T-helper 22 cell (primary cell): ENCODE measurements at regions not wholly inside any gene's neighbourhood (a gene's known extent, or its start where the extent isn't known, plus 50 kb on each side); places are given as distances from the start of the nearest gene placed in this dataset.
"Not testable (repeated sequence)": the region's sequence is repeated elsewhere in the genome, so short reads cannot be mapped to it uniquely, and the experiment has no call there.

Source experiments
- DNase-seq: peaks from one replicate; pipeline ENCODE4 v3.0.0-alpha.2; 2020; ENCODE audit warnings: low read depth

DNA sequence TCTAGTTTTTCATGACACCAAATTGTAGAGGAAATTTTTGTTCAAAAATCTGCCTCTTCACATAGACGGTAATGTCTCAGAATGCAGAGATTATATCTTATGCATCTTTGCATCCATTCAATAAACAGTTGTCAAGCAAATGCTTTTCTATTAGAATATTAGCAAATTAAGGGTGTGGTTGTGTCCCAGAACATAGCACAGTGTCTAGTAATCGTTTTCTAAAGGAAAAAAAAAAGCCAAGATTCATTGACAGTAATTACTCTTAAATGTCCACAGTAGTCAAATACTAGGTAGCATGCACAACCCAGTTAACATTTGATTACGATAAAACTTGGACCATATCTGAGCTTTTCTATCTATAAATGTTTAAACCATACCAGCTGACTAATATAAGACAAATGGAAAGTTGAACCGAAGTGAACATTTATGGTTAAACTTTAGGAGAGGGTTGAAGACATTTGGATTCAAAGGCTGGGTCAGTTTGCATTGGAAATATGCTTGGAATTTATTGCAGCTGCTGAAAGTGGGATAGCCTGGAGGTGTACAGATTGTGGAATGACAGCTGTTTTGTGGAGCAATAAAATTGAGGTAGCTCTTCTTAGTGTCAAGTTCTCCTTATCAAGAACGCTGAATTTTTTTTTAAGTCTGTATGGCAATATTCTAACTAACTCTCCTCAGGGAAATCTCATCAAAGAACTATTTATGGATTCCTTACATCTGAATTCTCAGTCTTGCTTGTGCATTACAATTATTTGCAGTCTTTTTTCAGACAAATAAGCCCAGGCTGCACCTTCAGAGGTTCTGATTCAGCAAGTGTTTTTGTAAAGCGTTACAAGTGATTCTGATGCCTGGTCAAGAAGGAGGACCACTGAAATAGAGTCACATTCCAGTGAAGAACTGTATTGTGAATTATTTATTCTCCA lies 66.7 kb upstream of the ATP2B1 start:
- DNase-seq, result no peak

DNA sequence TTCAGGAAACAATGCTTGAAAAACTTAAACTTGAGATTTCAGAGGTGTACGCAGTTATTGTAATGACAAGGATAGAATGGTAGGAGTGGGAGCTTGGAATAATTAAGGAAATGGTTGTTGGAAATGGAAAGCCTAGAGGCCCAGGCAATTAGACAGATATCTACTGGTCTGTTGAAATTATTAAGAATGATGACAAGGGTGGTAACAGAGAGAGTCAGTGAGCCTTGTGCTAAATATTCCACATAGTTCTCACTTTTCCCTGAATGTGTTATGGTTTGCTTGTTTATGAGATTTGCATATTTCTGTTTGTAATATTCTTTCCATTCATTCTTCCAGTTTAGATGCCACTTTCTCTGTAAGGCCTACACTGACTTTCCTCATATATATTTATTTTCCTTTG lies 66.0 kb upstream of the ATP2B1 start:
- no peak for DNase-seq

DNA sequence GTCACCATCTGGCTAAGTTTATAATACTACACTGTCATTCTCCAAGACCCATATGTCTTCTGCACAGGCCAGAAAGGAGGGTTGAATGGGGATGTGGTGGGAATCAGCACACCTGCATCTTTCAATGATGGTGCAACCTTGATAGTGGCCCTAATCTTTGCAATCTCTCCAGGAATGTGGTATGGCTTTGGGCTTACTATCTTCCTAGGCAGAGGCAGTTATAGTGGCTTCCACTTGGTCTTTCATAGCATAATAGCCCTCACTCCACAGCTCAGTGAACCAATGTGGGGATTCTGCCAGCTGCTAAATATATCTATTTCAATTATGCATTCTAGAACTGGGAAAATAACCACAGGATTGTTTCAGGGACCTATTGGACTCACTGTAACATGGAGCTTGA lies 61.8 kb upstream of the ATP2B1 start:
- DNase-seq, result no peak

DNA sequence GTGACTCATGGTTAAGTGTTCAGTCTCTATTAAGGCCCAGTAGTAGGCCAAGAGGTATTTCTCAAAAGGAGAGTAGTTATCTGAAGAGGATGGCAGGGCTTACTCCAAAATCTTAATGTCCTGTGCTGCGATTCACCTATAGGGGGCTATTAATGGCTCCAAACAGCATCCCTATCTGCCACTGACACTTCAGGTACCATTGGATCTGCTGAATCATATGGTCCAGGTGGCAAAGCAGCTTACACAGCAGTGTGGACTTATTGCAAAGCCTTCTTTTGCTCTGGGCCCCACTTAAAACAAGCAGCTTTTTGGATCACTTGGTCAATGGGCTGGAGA lies 60.8 kb upstream of the ATP2B1 start:
- DNase-seq, result no peak

DNA sequence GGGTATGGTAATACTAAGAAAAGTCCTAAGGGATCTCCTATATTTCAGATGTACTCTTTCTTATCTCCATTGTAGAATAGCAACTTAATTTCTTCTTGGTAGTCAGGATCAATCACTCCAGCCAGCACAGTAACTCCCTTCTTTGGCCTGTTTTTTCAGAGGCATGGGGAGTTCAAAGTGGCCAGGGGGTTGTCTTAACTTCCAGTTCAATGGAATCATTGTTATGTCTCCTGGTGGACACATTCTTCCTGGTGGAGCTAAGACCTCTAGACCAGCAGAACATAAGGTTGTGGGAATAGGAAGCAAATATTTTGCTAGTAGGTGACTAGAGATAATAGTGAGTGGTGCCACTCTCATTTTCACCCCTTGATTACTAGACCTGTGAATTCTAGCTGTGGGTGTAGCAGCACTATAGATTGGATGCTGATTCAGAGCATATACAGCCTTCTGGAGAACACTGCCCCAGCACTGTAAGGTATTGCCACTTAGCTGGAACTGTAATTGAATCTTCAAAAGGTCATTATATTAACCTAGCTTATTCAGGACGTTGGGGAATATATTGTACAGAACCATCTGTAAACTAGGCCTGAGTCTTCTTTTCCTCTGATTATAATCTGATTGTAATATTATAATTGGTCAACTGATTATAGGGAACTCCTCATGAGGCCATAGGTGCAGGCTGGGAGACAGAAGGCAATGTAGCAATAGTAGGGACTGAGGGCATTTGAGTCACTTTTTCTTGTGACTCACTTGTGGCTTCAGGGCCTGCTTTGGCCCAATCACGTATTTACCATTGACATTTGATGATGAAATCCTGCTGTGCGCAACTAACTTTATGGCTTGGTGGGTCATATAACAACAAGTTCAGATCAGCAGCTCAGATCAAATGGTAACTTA lies 60.2 kb upstream of the ATP2B1 start:
- no peak for DNase-seq

DNA sequence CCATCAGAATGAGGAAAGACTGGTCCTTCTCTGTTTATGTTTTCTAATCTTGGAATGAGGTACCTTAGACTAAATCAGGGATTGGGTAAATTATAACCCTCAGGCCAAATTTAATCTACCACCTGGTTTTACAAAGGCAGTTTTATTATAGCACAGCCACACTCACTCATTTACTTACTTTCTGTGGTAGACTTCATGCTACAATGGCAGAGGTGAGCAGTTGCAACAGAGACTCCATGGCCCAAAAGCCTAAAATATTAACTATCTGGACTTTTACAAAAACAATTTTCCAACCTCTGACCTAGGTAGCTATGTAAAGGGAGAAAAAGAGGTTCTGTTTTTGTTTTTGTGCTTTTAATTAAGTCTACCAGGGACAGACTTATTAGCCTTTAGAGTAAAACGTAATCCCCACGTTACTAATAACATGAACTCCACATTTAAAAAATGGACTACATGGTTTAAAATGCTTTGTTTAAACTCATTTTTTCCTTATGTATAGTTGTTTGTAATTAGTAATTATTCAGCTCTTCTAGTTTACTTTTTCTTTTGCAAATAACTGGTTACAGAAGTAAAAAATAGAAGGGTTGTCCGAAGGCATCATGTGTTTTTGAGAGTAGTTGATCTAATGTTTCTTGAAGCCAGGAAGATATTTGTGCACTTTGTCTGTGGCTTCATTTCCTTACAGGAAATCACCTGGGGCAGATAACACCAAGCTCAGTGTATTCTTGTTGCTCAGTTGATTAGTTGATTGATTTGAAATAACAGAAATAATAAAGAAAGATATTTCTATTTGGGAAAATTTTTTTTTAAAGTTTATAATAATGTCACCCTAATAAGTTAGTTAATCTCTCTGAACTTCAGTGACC lies 57.6 kb upstream of the ATP2B1 start:
- DNase-seq, result no peak

DNA sequence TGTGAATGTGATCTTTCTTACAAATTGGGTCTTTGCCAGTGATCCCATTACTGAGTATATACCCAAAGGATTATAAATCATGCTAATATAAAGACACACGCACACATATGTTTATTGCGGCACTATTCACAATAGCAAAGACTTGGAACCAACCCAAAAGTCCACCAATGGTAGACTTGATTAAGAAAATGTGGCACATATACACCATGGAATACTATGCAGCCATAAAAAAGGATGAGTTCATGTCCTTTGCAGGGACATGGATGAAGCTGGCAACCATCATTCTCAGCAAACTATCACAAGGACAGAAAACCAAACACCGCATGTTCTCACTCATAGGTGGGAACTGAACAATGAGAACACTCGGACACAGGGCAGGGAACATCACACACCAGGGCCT lies 55.5 kb upstream of the ATP2B1 start:
- DNase-seq, result not testable (repeated sequence)

DNA sequence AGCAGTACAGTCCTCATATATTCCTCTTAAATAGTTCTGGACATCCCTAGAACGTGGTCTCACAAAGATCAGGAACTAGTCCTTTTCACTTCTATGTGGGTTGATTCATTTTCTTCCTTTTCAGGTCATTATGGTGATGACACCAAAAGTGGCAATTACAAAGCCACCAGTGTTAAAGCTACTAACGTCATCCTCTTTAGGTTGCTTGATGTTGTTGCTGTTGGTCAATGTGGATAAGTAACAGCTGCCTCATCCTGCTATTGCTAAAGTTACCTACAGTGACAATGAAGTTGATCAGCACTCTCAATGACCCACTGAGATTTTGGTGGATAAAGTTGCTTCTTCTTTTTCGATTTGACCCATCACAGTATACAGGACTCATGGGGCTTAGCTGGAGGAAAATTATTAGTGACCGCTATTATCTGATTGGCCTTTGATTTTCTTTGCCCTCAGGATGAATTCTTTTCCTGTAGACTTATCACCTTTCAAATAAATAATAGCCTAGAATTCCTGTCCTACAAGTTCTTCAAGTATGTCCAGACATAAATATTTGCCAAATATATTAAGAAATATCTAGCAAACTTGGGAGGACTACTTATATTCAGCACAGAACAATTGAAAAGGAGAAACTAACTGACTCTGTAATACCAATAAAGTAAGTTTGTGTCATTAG lies 54.0 kb upstream of the ATP2B1 start:
- no peak for DNase-seq

DNA sequence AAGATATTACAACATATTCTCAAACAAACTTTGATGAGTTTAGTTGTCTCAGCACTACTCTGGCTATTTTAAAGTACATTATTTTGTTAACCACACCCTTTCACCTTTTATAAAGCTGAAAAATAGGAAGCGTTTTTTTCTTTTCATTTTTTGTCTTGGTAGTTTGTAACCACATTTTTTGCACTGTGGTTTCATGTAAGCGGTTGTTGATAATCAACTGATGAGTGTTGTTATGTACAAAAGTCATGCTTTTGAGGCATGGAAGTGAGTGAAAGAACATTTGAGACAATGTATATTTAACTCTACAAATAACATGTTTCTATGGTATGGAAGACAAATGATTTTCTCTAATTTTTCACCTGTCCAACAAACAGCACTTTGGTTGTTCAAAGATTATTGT lies 52.1 kb upstream of the ATP2B1 start:
- no peak for DNase-seq
